Ishikawa (cell line): ENCODE measurements at regions not wholly inside any gene's neighbourhood (a gene's known extent, or its start where the extent isn't known, plus 50 kb on each side); places are given as distances from the start of the nearest gene placed in this dataset.

Source experiments
- CEBPB ChIP-seq: IDR thresholded peaks from 2 replicates; pipeline ENCODE4 v1.6.1; 2012
- RAD21 ChIP-seq: IDR thresholded peaks from 2 replicates; pipeline ENCODE4 v1.6.1; 2012; ENCODE audit warnings: low read depth
- TCF12 ChIP-seq: IDR thresholded peaks from 2 replicates; pipeline ENCODE4 v1.6.1; 2012; ENCODE audit warnings: low read depth

- TF ChIP-seq CEBPB, result no peak
- TF ChIP-seq TCF12, result no peak
- TF ChIP-seq RAD21, result no peak
These were observed 206.1 kb upstream of the ATP10A start for GRCh38 chr15:26069231-26069641.
